Ascending aorta (tissue), 2 donors: ENCODE measurements at regions not wholly inside any gene's neighbourhood (a gene's known extent, or its start where the extent isn't known, plus 50 kb on each side); places are given as distances from the start of the nearest gene placed in this dataset.

Experiments
- DNase-seq, 2 donors: peaks; one replicate each; pipeline ENCODE4 v3.0.0-alpha.2; 2019; ENCODE audit warnings: low spot score in 2 of 2
- H3K27ac ChIP-seq, 2 donors: fragments of 200-600 bp; sonication (generic); one replicate each; pipeline ENCODE4 v1.5.1; 2016 to 2017; ENCODE audit warnings: mild to moderate bottlenecking in 1 of 2
- H3K27me3 ChIP-seq: fragments of 200-600 bp; sonication (generic); one replicate; pipeline ENCODE4 v1.5.1; 2017
- H3K36me3 ChIP-seq, 2 donors: fragments of 200-600 bp; sonication (generic); one replicate each; pipeline ENCODE4 v1.5.1; 2016
- H3K4me1 ChIP-seq, 2 donors: fragments of 200-600 bp; sonication (generic); one replicate each; pipeline ENCODE4 v1.5.1; 2016 to 2017; ENCODE audit warnings: mild to moderate bottlenecking in 1 of 2
- H3K4me3 ChIP-seq, 2 donors: fragments of 200-600 bp; sonication (generic); one replicate each; pipeline ENCODE4 v1.5.1; 2016 to 2017; ENCODE audit warnings: mild to moderate bottlenecking in 1 of 2
- H3K9me3 ChIP-seq, 2 donors: fragments of 200-600 bp; sonication (generic); one replicate each; pipeline ENCODE4 v1.5.1; 2016
- CTCF ChIP-seq, 3 experiments: fragments of 200-600 bp in 2 of 3; fragments of 450-650 bp in 1 of 3; sonication (generic) in 2 of 3; IDR thresholded peaks; one replicate each; pipeline ENCODE4 v1.5.1; 2016 to 2019; ENCODE audit warnings: antibody characterized with exemption in 3 of 3, mild to moderate bottlenecking in 1 of 3, moderate library complexity in 1 of 3
- intact Hi-C: fragments of 100-400 bp; cut with DNase I; formaldehyde crosslinking; loops from one replicate; pipeline ENCODE4 v1.15.1; 2023

- intact Hi-C loops = no loop called here
- no peak for DNase-seq
- no peaks in the 10 kb centered on the region for H3K36me3 ChIP-seq
- H3K4me3 ChIP-seq = no peak overlapping the region
- H3K27me3 ChIP-seq = no peaks in the 10 kb centered on the region
- no peaks in the 10 kb centered on the region for H3K9me3 ChIP-seq
- H3K4me1 ChIP-seq = no peaks in the 10 kb centered on the region
- no peak overlapping the region for H3K27ac ChIP-seq
- no peak for TF ChIP-seq CTCF (IDR thresholded peaks at IDR 0.05)
Observed at GRCh38 chr2:191738003-191738402, 60.1 kb downstream of the NABP1 start.

GRCh38 chr2:191738667-191739066 lies 60.7 kb downstream of the NABP1 start:
- TF ChIP-seq CTCF (IDR thresholded peaks at IDR 0.05) = no peak
- no peaks in the 10 kb centered on the region for H3K9me3 ChIP-seq
- H3K27me3 ChIP-seq = no peaks in the 10 kb centered on the region
- H3K4me3 ChIP-seq = no peak overlapping the region
- H3K4me1 ChIP-seq = no peaks in the 10 kb centered on the region
- H3K36me3 ChIP-seq = no peaks in the 10 kb centered on the region
- no peak for DNase-seq
- intact Hi-C loops = no loop called here
- no peak overlapping the region for H3K27ac ChIP-seq

DNA sequence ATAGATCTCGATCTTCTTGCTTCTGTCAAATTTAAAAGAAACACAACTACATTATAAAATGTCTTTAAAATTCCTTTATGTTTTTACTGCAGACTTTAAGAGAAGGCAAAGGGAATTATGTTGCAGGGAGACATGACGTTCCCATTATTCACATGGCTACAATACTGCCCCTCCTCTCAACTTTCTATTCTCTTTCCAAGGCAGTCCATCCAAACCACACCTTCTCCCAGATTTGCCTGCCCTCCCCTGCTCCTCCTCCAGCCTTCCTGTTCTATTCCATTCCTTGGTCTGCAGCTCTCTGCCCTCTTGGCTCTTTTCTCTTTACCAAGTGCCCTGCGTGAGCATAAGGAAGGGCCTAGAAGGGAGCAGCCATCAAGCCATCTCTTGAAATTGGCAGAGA lies 61.3 kb downstream of the NABP1 start:
- H3K36me3 ChIP-seq = no peaks in the 10 kb centered on the region
- no peaks in the 10 kb centered on the region for H3K27me3 ChIP-seq
- intact Hi-C loops = no loop called here
- no peaks in the 10 kb centered on the region for H3K9me3 ChIP-seq
- no peak overlapping the region for H3K4me3 ChIP-seq
- TF ChIP-seq CTCF (IDR thresholded peaks at IDR 0.05) = no peak
- no peaks in the 10 kb centered on the region for H3K4me1 ChIP-seq
- no peak overlapping the region for H3K27ac ChIP-seq
- DNase-seq = no peak

GRCh38 chr2:191740016-191740419 lies 62.1 kb downstream of the NABP1 start:
- TF ChIP-seq CTCF (IDR thresholded peaks at IDR 0.05) = no peak
- H3K9me3 ChIP-seq = no peaks in the 10 kb centered on the region
- DNase-seq = no peak
- no peaks in the 10 kb centered on the region for H3K4me1 ChIP-seq
- no peaks in the 10 kb centered on the region for H3K27me3 ChIP-seq
- no peak overlapping the region for H3K4me3 ChIP-seq
- H3K36me3 ChIP-seq = no peaks in the 10 kb centered on the region
- intact Hi-C loops = no loop called here
- no peak overlapping the region for H3K27ac ChIP-seq

DNA sequence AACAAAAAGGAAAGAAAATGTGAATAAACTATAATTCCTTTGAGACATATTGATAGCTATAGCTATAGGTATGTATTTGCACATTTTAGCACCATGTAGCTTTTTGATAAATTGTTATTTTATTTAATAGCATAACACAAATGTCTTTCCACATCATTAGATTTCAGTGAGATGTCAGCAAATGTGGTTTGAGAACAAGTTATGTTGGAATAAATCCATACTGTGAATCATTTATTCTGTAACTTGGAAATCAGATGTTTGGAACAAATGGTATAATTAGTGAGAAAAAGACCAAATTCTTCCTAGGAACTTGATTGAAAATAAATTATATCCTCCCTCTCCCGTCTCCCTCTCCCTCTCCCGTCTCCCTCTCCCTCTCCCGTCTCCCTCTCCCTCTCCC lies 62.8 kb downstream of the NABP1 start:
- Histone ChIP-seq H3K4me1 (no peaks in the 10 kb centered on the region), H3K9me3 (no peaks in the 10 kb centered on the region), H3K27ac (no peak overlapping the region), H3K27me3 (no peaks in the 10 kb centered on the region), H3K36me3 (no peaks in the 10 kb centered on the region), H3K4me3 (no peak overlapping the region)
- no peak for TF ChIP-seq CTCF (IDR thresholded peaks at IDR 0.05)
- intact Hi-C loops = no loop called here
- no peak for DNase-seq
